ENCODE measurements at regions not wholly inside any gene's neighbourhood (a gene's known extent, or its start where the extent isn't known, plus 50 kb on each side); places are given as distances from the start of the nearest gene placed in this dataset.
"Not testable (repeated sequence)": the region's sequence is repeated elsewhere in the genome, so short reads cannot be mapped to it uniquely, and the experiment has no call there.

DNA sequence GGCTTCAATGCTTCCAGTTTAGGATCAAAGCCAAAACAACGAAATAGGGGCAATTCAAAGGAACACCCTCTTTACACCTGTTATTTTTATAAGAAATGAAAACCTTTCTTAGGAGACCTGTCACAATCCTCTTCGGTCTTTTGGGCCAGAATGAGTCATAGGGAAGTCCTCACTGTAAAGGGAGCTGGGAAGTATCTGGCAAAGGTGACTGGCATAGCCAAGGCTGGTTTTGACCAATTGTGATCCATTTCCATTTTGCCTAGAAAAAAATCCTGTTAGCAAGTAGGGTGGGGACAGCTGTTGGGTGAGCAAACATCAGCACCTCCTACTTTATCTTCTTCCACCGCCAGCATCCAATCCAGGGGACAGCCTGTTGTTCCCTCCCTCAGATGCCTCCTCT is 343.2 kb upstream of the SULF2 start:
- no peaks in the 10 kb centered on the region for H3K36me3 Mint-ChIP-seq
- Histone ChIP-seq H3K36me3 (no peaks in the 10 kb centered on the region), H3K9ac (no peak overlapping the region), H3K27ac (no peak overlapping the region), H3K27me3 (no peaks in the 10 kb centered on the region), H3K4me2 (no peak overlapping the region), H3K9me3 (ENCODE audit: low read depth) (no peaks in the 10 kb centered on the region), H3K4me3 (no peak overlapping the region), H4K20me1 (ENCODE audit: low read depth) (no peaks in the 10 kb centered on the region), H3F3A (ENCODE audit: low read depth) (no peaks in the 10 kb centered on the region), H2AFZ (replicated peaks) (no peak overlapping the region), H3K79me2 (ENCODE audit: low read depth) (no peaks in the 10 kb centered on the region), H3K4me1 (peaks cover 13% of the 10 kb centered on the region)
- H3K27me3 Mint-ChIP-seq (ENCODE audit: insufficient read depth, low read depth) = peaks cover 2% of the 10 kb centered on the region
- peaks cover 17% of the 10 kb centered on the region for H3K4me1 Mint-ChIP-seq
- H3K27ac Mint-ChIP-seq = no peak overlapping the region
- no peak overlapping the region for H3K4me3 Mint-ChIP-seq
- DNase-seq (ENCODE audit: low spot score) = no peak
- no peak for TF ChIP-seq EZH2phosphoT487 (IDR thresholded peaks at IDR 0.05)
- TF ChIP-seq EZH2 (IDR thresholded peaks at IDR 0.05) = no peak
- TF ChIP-seq, protein P1, sequence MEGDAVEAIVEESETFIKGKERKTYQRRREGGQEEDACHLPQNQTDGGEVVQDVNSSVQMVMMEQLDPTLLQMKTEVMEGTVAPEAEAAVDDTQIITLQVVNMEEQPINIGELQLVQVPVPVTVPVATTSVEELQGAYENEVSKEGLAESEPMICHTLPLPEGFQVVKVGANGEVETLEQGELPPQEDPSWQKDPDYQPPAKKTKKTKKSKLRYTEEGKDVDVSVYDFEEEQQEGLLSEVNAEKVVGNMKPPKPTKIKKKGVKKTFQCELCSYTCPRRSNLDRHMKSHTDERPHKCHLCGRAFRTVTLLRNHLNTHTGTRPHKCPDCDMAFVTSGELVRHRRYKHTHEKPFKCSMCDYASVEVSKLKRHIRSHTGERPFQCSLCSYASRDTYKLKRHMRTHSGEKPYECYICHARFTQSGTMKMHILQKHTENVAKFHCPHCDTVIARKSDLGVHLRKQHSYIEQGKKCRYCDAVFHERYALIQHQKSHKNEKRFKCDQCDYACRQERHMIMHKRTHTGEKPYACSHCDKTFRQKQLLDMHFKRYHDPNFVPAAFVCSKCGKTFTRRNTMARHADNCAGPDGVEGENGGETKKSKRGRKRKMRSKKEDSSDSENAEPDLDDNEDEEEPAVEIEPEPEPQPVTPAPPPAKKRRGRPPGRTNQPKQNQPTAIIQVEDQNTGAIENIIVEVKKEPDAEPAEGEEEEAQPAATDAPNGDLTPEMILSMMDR (IDR thresholded peaks at IDR 0.05) = no peak
- H3K9me3 Mint-ChIP-seq = peaks cover 12% of the 10 kb centered on the region

DNA sequence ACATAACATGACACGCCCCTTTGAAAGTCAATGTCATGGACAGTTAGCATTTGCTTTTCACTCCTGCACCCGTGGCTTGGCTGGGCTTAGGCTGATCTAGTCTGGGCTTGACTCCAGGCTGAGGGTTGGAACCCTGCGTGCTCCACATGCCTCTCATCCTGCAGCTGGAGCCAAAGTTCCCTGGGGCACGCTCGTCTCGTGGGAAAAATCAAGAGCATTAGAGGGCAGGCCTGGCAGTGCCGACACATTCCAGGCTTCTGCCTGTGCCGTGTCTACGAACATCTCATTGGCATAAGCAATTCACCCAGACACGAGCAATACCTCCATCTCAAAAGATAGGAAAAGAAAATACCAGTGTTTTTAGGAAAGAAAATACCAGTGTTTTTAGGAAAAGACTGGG is 342.7 kb upstream of the SULF2 start:
- not testable (repeated sequence) for H3K4me3 ChIP-seq; H3F3A ChIP-seq (ENCODE audit: low read depth); H3K4me2 ChIP-seq; H3K79me2 ChIP-seq (ENCODE audit: low read depth); DNase-seq (ENCODE audit: low spot score); H3K36me3 Mint-ChIP-seq; H3K9me3 ChIP-seq (ENCODE audit: low read depth); H3K27ac ChIP-seq; H3K27me3 ChIP-seq; H3K9ac ChIP-seq; H3K4me3 Mint-ChIP-seq; H3K36me3 ChIP-seq; H3K27ac Mint-ChIP-seq; H4K20me1 ChIP-seq (ENCODE audit: low read depth); H2AFZ ChIP-seq (replicated peaks); H3K27me3 Mint-ChIP-seq (ENCODE audit: insufficient read depth, low read depth); H3K9me3 Mint-ChIP-seq
- peaks cover 17% of the 10 kb centered on the region for H3K4me1 Mint-ChIP-seq
- peaks cover 13% of the 10 kb centered on the region for H3K4me1 ChIP-seq

DNA sequence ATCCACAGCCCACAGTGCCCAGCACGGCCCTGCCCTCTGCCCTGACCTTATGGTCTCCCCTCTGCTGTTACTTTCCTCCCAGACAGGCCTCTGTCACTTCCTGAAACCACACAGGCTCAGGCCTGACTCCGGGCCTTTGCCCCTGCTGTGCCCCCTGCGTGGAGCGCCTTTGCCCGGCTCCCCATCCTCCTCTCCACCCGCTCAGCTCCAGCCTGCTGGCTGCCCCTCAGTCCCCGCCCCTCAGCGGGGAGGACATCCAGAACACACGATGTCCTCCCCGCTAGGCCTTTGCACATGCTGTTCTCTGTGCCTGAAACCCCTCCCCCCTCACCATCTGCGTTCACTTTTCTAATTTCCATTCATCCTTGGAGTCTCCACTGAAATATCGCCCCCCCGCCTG is 341.9 kb upstream of the SULF2 start:
- H3F3A ChIP-seq (ENCODE audit: low read depth); H3K9ac ChIP-seq; H4K20me1 ChIP-seq (ENCODE audit: low read depth); H3K27me3 ChIP-seq; H3K27ac ChIP-seq; DNase-seq (ENCODE audit: low spot score); H3K27me3 Mint-ChIP-seq (ENCODE audit: insufficient read depth, low read depth); H3K36me3 ChIP-seq; H3K27ac Mint-ChIP-seq; H3K4me3 ChIP-seq; H3K9me3 ChIP-seq (ENCODE audit: low read depth); H3K79me2 ChIP-seq (ENCODE audit: low read depth); H3K4me3 Mint-ChIP-seq; H3K9me3 Mint-ChIP-seq; H3K36me3 Mint-ChIP-seq; H2AFZ ChIP-seq (replicated peaks); H3K4me2 ChIP-seq: not testable (repeated sequence)
- peaks cover 13% of the 10 kb centered on the region for H3K4me1 ChIP-seq
- peaks cover 17% of the 10 kb centered on the region for H3K4me1 Mint-ChIP-seq

DNA sequence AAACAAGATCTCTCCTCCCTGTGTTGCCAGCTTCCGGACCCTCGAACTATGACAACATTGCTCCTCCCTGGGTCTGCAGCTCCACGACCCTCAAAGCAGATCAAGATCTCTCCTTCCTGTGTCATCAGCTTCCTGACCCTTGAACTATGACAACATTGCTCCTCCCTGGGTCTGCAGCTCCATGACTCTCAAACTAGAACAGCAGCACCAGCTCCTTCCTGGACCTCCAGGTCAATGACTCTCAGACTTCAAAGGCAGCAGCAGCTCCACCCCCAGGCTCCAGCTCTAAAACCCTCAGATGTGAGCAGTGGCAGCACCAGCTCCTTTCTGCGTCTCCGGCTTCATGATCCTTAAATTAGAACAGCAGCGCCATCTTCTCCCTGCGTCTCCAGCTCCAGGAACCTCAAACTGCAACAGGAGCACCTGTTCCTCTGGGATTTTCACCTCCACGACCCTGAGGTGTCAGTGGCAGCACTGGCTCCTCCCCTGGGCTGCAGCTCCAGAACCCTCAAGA is 341.0 kb upstream of the SULF2 start:
- Histone ChIP-seq H4K20me1 (ENCODE audit: low read depth) (no peaks in the 10 kb centered on the region), H3F3A (ENCODE audit: low read depth) (no peaks in the 10 kb centered on the region), H3K9me3 (ENCODE audit: low read depth) (no peaks in the 10 kb centered on the region), H3K36me3 (no peaks in the 10 kb centered on the region), H2AFZ (replicated peaks) (no peak overlapping the region), H3K4me2 (no peak overlapping the region), H3K27ac (no peak overlapping the region), H3K27me3 (no peaks in the 10 kb centered on the region), H3K4me1 (peaks cover 13% of the 10 kb centered on the region), H3K4me3 (no peak overlapping the region), H3K9ac (no peak overlapping the region), H3K79me2 (ENCODE audit: low read depth) (no peaks in the 10 kb centered on the region)
- Mint-ChIP-seq H3K27ac (no peak overlapping the region), H3K9me3 (peaks cover 5% of the 10 kb centered on the region), H3K4me3 (no peak overlapping the region), H3K4me1 (peaks cover 20% of the 10 kb centered on the region), H3K36me3 (no peaks in the 10 kb centered on the region), H3K27me3 (ENCODE audit: insufficient read depth, low read depth) (peaks cover 5% of the 10 kb centered on the region)
- no peak for DNase-seq (ENCODE audit: low spot score)
- TF ChIP-seq EZH2 (IDR thresholded peaks at IDR 0.05) = no peak
- TF ChIP-seq, protein P1 (IDR thresholded peaks at IDR 0.05) = no peak
- no peak for TF ChIP-seq EZH2phosphoT487 (IDR thresholded peaks at IDR 0.05)
